ENCODE measurements at regions not wholly inside any gene's neighbourhood (a gene's known extent, or its start where the extent isn't known, plus 50 kb on each side); places are given as distances from the start of the nearest gene placed in this dataset.

GRCh38 chr20:12170406-12170805 is 252.7 kb downstream of the BTBD3 start:
- BruUV-seq (replicated peaks) = no TSS peak
- no peaks in the 10 kb centered on the region for H3K79me2 ChIP-seq (ENCODE audit: control insufficient read depth, insufficient read depth, low read length)
- no peak overlapping the region for H2AFZ ChIP-seq (ENCODE audit: low read depth, low read length)
- ChIA-PET POLR2A (no interaction called here), CTCF (no interaction called here)
- no peak overlapping the region for H3K4me2 ChIP-seq (ENCODE audit: insufficient read depth, low read length)
- DNase-seq (ENCODE audit: low read depth, low spot score) = no peak
- no peak overlapping the region for H3K4me3 ChIP-seq (replicated peaks in 1 of 3; ENCODE audit: insufficient read depth in 1 of 3, low read depth in 1 of 3, low read length in 3 of 3)
- H3K9me3 ChIP-seq (replicated peaks; ENCODE audit: control insufficient read depth, insufficient read depth, low read length) = no peaks in the 10 kb centered on the region
- no peak for FAIRE-seq
- H3K9ac ChIP-seq (replicated peaks; ENCODE audit: extremely low read depth, insufficient read depth, low read length) = no peak overlapping the region
- TF ChIP-seq GATA2 (IDR thresholded peaks at IDR 0.05; ENCODE audit: insufficient read depth, insufficient read length, low read depth, low read length) (no peak), POLR2A (IDR thresholded peaks at IDR 0.05; ENCODE audit: low read depth, low read length) (no peak), MAX (IDR thresholded peaks at IDR 0.05; ENCODE audit: insufficient read depth, insufficient read length) (no peak), EZH2 (IDR thresholded peaks at IDR 0.05; ENCODE audit: borderline replicate concordance, low read depth, low read length, severe bottlenecking) (no peak), MYC (IDR thresholded peaks at IDR 0.05; ENCODE audit: low read depth, low read length) (no peak), POLR2AphosphoS5 (IDR thresholded peaks at IDR 0.05; ENCODE audit: insufficient read depth, low read depth, low read length) (no peak), FOS (IDR thresholded peaks at IDR 0.05; ENCODE audit: borderline replicate concordance, insufficient read depth, low read length) (no peak)
- intact Hi-C loops (cut with micrococcal nuclease) = no loop called here
- no peaks in the 10 kb centered on the region for H3K36me3 ChIP-seq (ENCODE audit: control insufficient read depth in 2 of 2, extremely low read depth in 1 of 2, insufficient read depth in 2 of 2, low read length in 2 of 2)
- H3K27ac ChIP-seq (ENCODE audit: insufficient read depth, low read depth, low read length) = no peak overlapping the region
- no peaks in the 10 kb centered on the region for H3K4me1 ChIP-seq (ENCODE audit: control insufficient read depth, extremely low read depth, insufficient read depth, low read length)
- H3K9me1 ChIP-seq (replicated peaks; ENCODE audit: control insufficient read depth, extremely low read depth, insufficient read depth, low read length) = no peaks in the 10 kb centered on the region
- no peaks in the 10 kb centered on the region for H3K27me3 ChIP-seq (ENCODE audit: control insufficient read depth in 2 of 2, insufficient read depth in 2 of 2, low read length in 2 of 2)
- dilution Hi-C loops (cut with MboI; ENCODE audit: extremely low pct_ligation_motif_present, low sequenced_read_pairs) = no loop called here
- H4K20me1 ChIP-seq (replicated peaks; ENCODE audit: control insufficient read depth, extremely low read depth, insufficient read depth, low read length) = no peaks in the 10 kb centered on the region

- no peaks in the 10 kb centered on the region for H3K36me3 ChIP-seq (ENCODE audit: control insufficient read depth in 2 of 2, extremely low read depth in 1 of 2, insufficient read depth in 2 of 2, low read length in 2 of 2)
- no peak overlapping the region for H3K4me3 ChIP-seq (replicated peaks in 1 of 3; ENCODE audit: insufficient read depth in 1 of 3, low read depth in 1 of 3, low read length in 3 of 3)
- no peaks in the 10 kb centered on the region for H4K20me1 ChIP-seq (replicated peaks; ENCODE audit: control insufficient read depth, extremely low read depth, insufficient read depth, low read length)
- BruUV-seq (replicated peaks) = no TSS peak
- FAIRE-seq = no peak
- H3K27ac ChIP-seq (ENCODE audit: insufficient read depth, low read depth, low read length) = no peak overlapping the region
- H2AFZ ChIP-seq (ENCODE audit: low read depth, low read length) = no peak overlapping the region
- no peaks in the 10 kb centered on the region for H3K27me3 ChIP-seq (ENCODE audit: control insufficient read depth in 2 of 2, insufficient read depth in 2 of 2, low read length in 2 of 2)
- intact Hi-C loops (cut with micrococcal nuclease) (no loop called here), dilution Hi-C loops (cut with MboI; ENCODE audit: extremely low pct_ligation_motif_present, low sequenced_read_pairs) (no loop called here)
- no peak for DNase-seq (ENCODE audit: low read depth, low spot score)
- H3K9me3 ChIP-seq (replicated peaks; ENCODE audit: control insufficient read depth, insufficient read depth, low read length) = no peaks in the 10 kb centered on the region
- no peak overlapping the region for H3K4me2 ChIP-seq (ENCODE audit: insufficient read depth, low read length)
- H3K9ac ChIP-seq (replicated peaks; ENCODE audit: extremely low read depth, insufficient read depth, low read length) = no peak overlapping the region
- POLR2A ChIA-PET = no interaction called here
- no peaks in the 10 kb centered on the region for H3K79me2 ChIP-seq (ENCODE audit: control insufficient read depth, insufficient read depth, low read length)
- no peaks in the 10 kb centered on the region for H3K9me1 ChIP-seq (replicated peaks; ENCODE audit: control insufficient read depth, extremely low read depth, insufficient read depth, low read length)
- no peaks in the 10 kb centered on the region for H3K4me1 ChIP-seq (ENCODE audit: control insufficient read depth, extremely low read depth, insufficient read depth, low read length)
- TF ChIP-seq POLR2A (IDR thresholded peaks at IDR 0.05; ENCODE audit: low read depth, low read length) (no peak), MAX (IDR thresholded peaks at IDR 0.05; ENCODE audit: insufficient read depth, insufficient read length) (no peak), JUN (IDR thresholded peaks at IDR 0.05; ENCODE audit: borderline replicate concordance, insufficient read depth, insufficient read length, low read depth) (no peak), CTCF (IDR thresholded peaks at IDR 0.05; ENCODE audit: extremely low read depth in 1 of 2, insufficient read depth in 1 of 2, low read depth in 1 of 2, low read length in 2 of 2) (no peak), POLR2AphosphoS5 (IDR thresholded peaks at IDR 0.05; ENCODE audit: insufficient read depth, low read depth, low read length) (no peak), EZH2 (IDR thresholded peaks at IDR 0.05; ENCODE audit: borderline replicate concordance, low read depth, low read length, severe bottlenecking) (no peak), GATA2 (IDR thresholded peaks at IDR 0.05; ENCODE audit: insufficient read depth, insufficient read length, low read depth, low read length) (no peak), MYC (IDR thresholded peaks at IDR 0.05; ENCODE audit: low read depth, low read length) (no peak), FOS (IDR thresholded peaks at IDR 0.05; ENCODE audit: borderline replicate concordance, insufficient read depth, low read length) (no peak)
- CTCF ChIA-PET = no interaction called here
Observed at GRCh38 chr20:12171923-12172524, 254.3 kb downstream of the BTBD3 start.
